ENCODE measurements at regions not wholly inside any gene's neighbourhood (a gene's known extent, or its start where the extent isn't known, plus 50 kb on each side); places are given as distances from the start of the nearest gene placed in this dataset.

- H2AFZ ChIP-seq (ENCODE audit: low read depth) = no peak overlapping the region
- H3K4me2 ChIP-seq = no peak overlapping the region
- H3K27me3 ChIP-seq (ENCODE audit: insufficient read depth, low read depth) = no peaks in the 10 kb centered on the region
- no peaks in the 10 kb centered on the region for H3K36me3 ChIP-seq (ENCODE audit: insufficient read depth)
- TF ChIP-seq CTCF (conservative IDR thresholded peaks at IDR 0.05; ENCODE audit: low read depth, low read length) = no peak
- no peaks in the 10 kb centered on the region for H4K20me1 ChIP-seq (ENCODE audit: insufficient read depth)
- H3K79me2 ChIP-seq (ENCODE audit: insufficient read depth, low read depth) = no peaks in the 10 kb centered on the region
- no peak overlapping the region for H3K9ac ChIP-seq
- no peak overlapping the region for H3K4me3 ChIP-seq (IDR thresholded peaks at IDR 0.05; ENCODE audit: insufficient read depth, low read depth, low read length)
- no peaks in the 10 kb centered on the region for H3K4me1 ChIP-seq (ENCODE audit: low read depth, poor library complexity, severe bottlenecking)
- no peak overlapping the region for H3K27ac ChIP-seq
Measured at GRCh38 chr3:36032180-36033047, 347.9 kb upstream of the STAC start.

GRCh38 chr3:36058404-36059030 lies 321.8 kb upstream of the STAC start:
- H4K20me1 ChIP-seq (ENCODE audit: insufficient read depth) = no peaks in the 10 kb centered on the region
- H3K4me3 ChIP-seq (IDR thresholded peaks at IDR 0.05; ENCODE audit: insufficient read depth, low read depth, low read length) = no peak overlapping the region
- no peaks in the 10 kb centered on the region for H3K36me3 ChIP-seq (ENCODE audit: insufficient read depth)
- no peak overlapping the region for H3K4me2 ChIP-seq
- no peak for TF ChIP-seq CTCF (conservative IDR thresholded peaks at IDR 0.05; ENCODE audit: low read depth, low read length)
- no peaks in the 10 kb centered on the region for H3K4me1 ChIP-seq (ENCODE audit: low read depth, poor library complexity, severe bottlenecking)
- H3K27ac ChIP-seq = no peak overlapping the region
- no peaks in the 10 kb centered on the region for H3K27me3 ChIP-seq (ENCODE audit: insufficient read depth, low read depth)
- H3K9ac ChIP-seq = no peak overlapping the region
- no peaks in the 10 kb centered on the region for H3K79me2 ChIP-seq (ENCODE audit: insufficient read depth, low read depth)
- H2AFZ ChIP-seq (ENCODE audit: low read depth) = no peak overlapping the region

- Histone ChIP-seq H4K20me1 (ENCODE audit: insufficient read depth) (no peaks in the 10 kb centered on the region), H3K27ac (no peak overlapping the region), H3K27me3 (ENCODE audit: insufficient read depth, low read depth) (no peaks in the 10 kb centered on the region), H3K4me2 (no peak overlapping the region), H3K79me2 (ENCODE audit: insufficient read depth, low read depth) (no peaks in the 10 kb centered on the region), H3K4me1 (ENCODE audit: low read depth, poor library complexity, severe bottlenecking) (no peaks in the 10 kb centered on the region), H3K9ac (no peak overlapping the region), H3K4me3 (IDR thresholded peaks at IDR 0.05; ENCODE audit: insufficient read depth, low read depth, low read length) (no peak overlapping the region), H3K36me3 (ENCODE audit: insufficient read depth) (no peaks in the 10 kb centered on the region), H2AFZ (ENCODE audit: low read depth) (no peak overlapping the region)
- no peak for TF ChIP-seq CTCF (conservative IDR thresholded peaks at IDR 0.05; ENCODE audit: low read depth, low read length)
Measured at GRCh38 chr3:36060950-36061349, 319.4 kb upstream of the STAC start.

GRCh38 chr3:36063992-36064391 lies 316.3 kb upstream of the STAC start:
- no peaks in the 10 kb centered on the region for H4K20me1 ChIP-seq (ENCODE audit: insufficient read depth)
- H3K9ac ChIP-seq = no peak overlapping the region
- no peaks in the 10 kb centered on the region for H3K79me2 ChIP-seq (ENCODE audit: insufficient read depth, low read depth)
- no peak overlapping the region for H2AFZ ChIP-seq (ENCODE audit: low read depth)
- H3K4me1 ChIP-seq (ENCODE audit: low read depth, poor library complexity, severe bottlenecking) = no peaks in the 10 kb centered on the region
- TF ChIP-seq CTCF (conservative IDR thresholded peaks at IDR 0.05; ENCODE audit: low read depth, low read length) = no peak
- H3K36me3 ChIP-seq (ENCODE audit: insufficient read depth) = no peaks in the 10 kb centered on the region
- no peak overlapping the region for H3K27ac ChIP-seq
- no peak overlapping the region for H3K4me2 ChIP-seq
- no peaks in the 10 kb centered on the region for H3K27me3 ChIP-seq (ENCODE audit: insufficient read depth, low read depth)
- no peak overlapping the region for H3K4me3 ChIP-seq (IDR thresholded peaks at IDR 0.05; ENCODE audit: insufficient read depth, low read depth, low read length)
